Uterus (tissue), 3 donors: ENCODE measurements at regions not wholly inside any gene's neighbourhood (a gene's known extent, or its start where the extent isn't known, plus 50 kb on each side); places are given as distances from the start of the nearest gene placed in this dataset.

ENCODE experiments used
- DNase-seq, 2 donors: peaks; one replicate each; pipeline ENCODE4 v3.0.0-alpha.2; 2019 to 2020
- H3K27ac ChIP-seq, 2 donors: fragments of 200-600 bp; sonication (generic); 1 replicate in 1 of 2; 2 replicates in 1 of 2; pipeline ENCODE4 v1.5.1; 2016 to 2018
- H3K27me3 ChIP-seq, 2 donors: fragments of 200-600 bp; sonication (generic); one replicate each; pipeline ENCODE4 v1.5.1; 2018 to 2019; ENCODE audit warnings: control low read depth in 1 of 2
- H3K36me3 ChIP-seq, 2 donors: fragments of 200-600 bp; sonication (generic); one replicate each; pipeline ENCODE4 v1.5.1; 2019; ENCODE audit warnings: control low read depth in 1 of 2
- H3K4me1 ChIP-seq, 2 donors: fragments of 200-600 bp; sonication (generic); one replicate each; pipeline ENCODE4 v1.5.1; 2018 to 2019; ENCODE audit warnings: control low read depth in 1 of 2
- H3K4me3 ChIP-seq, 2 donors: fragments of 200-600 bp; sonication (generic); 1 replicate in 1 of 2; 2 replicates in 1 of 2; pipeline ENCODE4 v1.5.1; 2018 to 2019; ENCODE audit warnings: mild to moderate bottlenecking in 1 of 2
- H3K9me3 ChIP-seq, 2 donors: fragments of 200-600 bp; sonication (generic); one replicate each; pipeline ENCODE4 v1.5.1; 2019; ENCODE audit warnings: control low read depth in 1 of 2
- CTCF ChIP-seq, 4 experiments: fragments of 200-600 bp in 2 of 4; fragments of 450-650 bp in 2 of 4; sonication (generic) in 2 of 4; IDR thresholded peaks; one replicate each; pipeline ENCODE4 v1.5.1; 2016 to 2019; ENCODE audit warnings: antibody characterized with exemption in 4 of 4, mild to moderate bottlenecking in 2 of 4, moderate library complexity in 1 of 4
- POLR2A ChIP-seq, 2 donors: fragments of 450-650 bp; IDR thresholded peaks; one replicate each; pipeline ENCODE4 v1.6.1; 2016; ENCODE audit warnings: antibody characterized with exemption in 2 of 2, mild to moderate bottlenecking in 1 of 2, moderate library complexity in 1 of 2
- intact Hi-C: fragments of 100-400 bp; cut with DNase I; formaldehyde crosslinking; loops from one replicate; pipeline ENCODE4 v1.15.1; 2023; ENCODE audit warnings: low total_unique reads
- donor health status: DM: yes; HTN: yes; CAD: no.

GRCh38 chr5:57855831-57856230, 373.2 kb upstream of the ACTBL2 start:
- no peaks in the 10 kb centered on the region for H3K9me3 ChIP-seq
- H3K27me3 ChIP-seq = no peaks in the 10 kb centered on the region
- no peak for DNase-seq
- H3K4me3 ChIP-seq = no peak overlapping the region
- H3K36me3 ChIP-seq = no peaks in the 10 kb centered on the region
- TF ChIP-seq POLR2A (IDR thresholded peaks at IDR 0.05) (no peak), CTCF (IDR thresholded peaks at IDR 0.05) (no peak)
- H3K4me1 ChIP-seq = peaks cover 0 to 5% of the 10 kb centered on the region in 2 donors
- intact Hi-C loops = no loop called here
- H3K27ac ChIP-seq = no peak overlapping the region

- Histone ChIP-seq H3K27ac (peak overlapping the region in 1 of 2 donors; percentile 11), H3K36me3 (no peaks in the 10 kb centered on the region), H3K9me3 (no peaks in the 10 kb centered on the region), H3K27me3 (no peaks in the 10 kb centered on the region), H3K4me1 (peaks cover 0 to 5% of the 10 kb centered on the region in 2 donors), H3K4me3 (no peak overlapping the region)
- intact Hi-C loops = no loop called here
- TF ChIP-seq CTCF (IDR thresholded peaks at IDR 0.05) (no peak), POLR2A (IDR thresholded peaks at IDR 0.05) (no peak)
- no peak for DNase-seq
Measured at GRCh38 chr5:57853929-57854697, 371.5 kb upstream of the ACTBL2 start.

- no peak overlapping the region for H3K4me3 ChIP-seq
Measured at GRCh38 chr5:57850109-57850508, 367.5 kb upstream of the ACTBL2 start.

GRCh38 chr5:57845025-57845424, 362.4 kb upstream of the ACTBL2 start:
- no peak for TF ChIP-seq POLR2A (IDR thresholded peaks at IDR 0.05)
- TF ChIP-seq CTCF (IDR thresholded peaks at IDR 0.05) = no peak
- no peaks in the 10 kb centered on the region for H3K36me3 ChIP-seq
- intact Hi-C loops = no loop called here
- no peaks in the 10 kb centered on the region for H3K27me3 ChIP-seq
- no peaks in the 10 kb centered on the region for H3K4me1 ChIP-seq
- no peak for DNase-seq
- no peak overlapping the region for H3K27ac ChIP-seq
- no peak overlapping the region for H3K4me3 ChIP-seq
- no peaks in the 10 kb centered on the region for H3K9me3 ChIP-seq

More at GRCh38 chr5:57850109-57850508, 367.5 kb upstream of the ACTBL2 start:
- Histone ChIP-seq H3K4me1 (no peaks in the 10 kb centered on the region), H3K36me3 (no peaks in the 10 kb centered on the region), H3K27ac (no peak overlapping the region), H3K27me3 (no peaks in the 10 kb centered on the region), H3K9me3 (no peaks in the 10 kb centered on the region)
- intact Hi-C loops = no loop called here
- no peak for TF ChIP-seq POLR2A (IDR thresholded peaks at IDR 0.05)
- no peak for TF ChIP-seq CTCF (IDR thresholded peaks at IDR 0.05)
- DNase-seq = no peak

- DNase-seq = peak in 1 of 2 donors; percentile 43
- no peaks in the 10 kb centered on the region for H3K36me3 ChIP-seq
- H3K4me3 ChIP-seq = no peak overlapping the region
- intact Hi-C loops = no loop called here
- H3K27ac ChIP-seq = no peak overlapping the region
- no peaks in the 10 kb centered on the region for H3K9me3 ChIP-seq
- TF ChIP-seq POLR2A (IDR thresholded peaks at IDR 0.05) = no peak
- no peak for TF ChIP-seq CTCF (IDR thresholded peaks at IDR 0.05)
- H3K27me3 ChIP-seq = no peaks in the 10 kb centered on the region
- no peaks in the 10 kb centered on the region for H3K4me1 ChIP-seq
Measured at GRCh38 chr5:57844410-57844809, 361.8 kb upstream of the ACTBL2 start.
